Ureter (tissue), 1 donor: ENCODE measurements at regions not wholly inside any gene's neighbourhood (a gene's known extent, or its start where the extent isn't known, plus 50 kb on each side); places are given as distances from the start of the nearest gene placed in this dataset.

Source experiments
- DNase-seq: peaks from one replicate; pipeline ENCODE4 v3.0.0-alpha.2; 2020; ENCODE audit warnings: low spot score
- donor health status: DM: yes; HTN: yes; CAD: no.

DNA sequence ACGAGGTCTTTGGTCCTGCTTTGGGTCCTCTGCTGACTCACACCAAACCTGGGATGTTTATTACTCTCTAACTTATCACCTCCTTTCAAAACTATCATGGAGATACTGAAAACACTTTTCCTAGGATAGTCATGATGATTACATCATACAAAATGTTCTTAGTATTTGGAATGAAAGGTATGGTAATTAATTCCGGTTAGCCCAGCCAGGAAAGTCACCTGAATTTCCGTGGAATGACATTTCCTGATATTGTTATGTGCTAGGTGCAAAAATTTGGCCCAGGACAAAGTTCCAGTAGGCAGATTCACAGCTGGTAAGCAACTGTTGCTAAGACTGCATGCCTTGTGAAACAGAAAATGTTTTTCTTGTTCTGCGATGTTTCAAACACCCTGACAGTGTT lies 203.4 kb downstream of the ZNF648 start:
- no peak for DNase-seq
